Neural cell (in vitro differentiated cells): ENCODE measurements at regions not wholly inside any gene's neighbourhood (a gene's known extent, or its start where the extent isn't known, plus 50 kb on each side); places are given as distances from the start of the nearest gene placed in this dataset.

Source experiments
- H2AFZ ChIP-seq: fragments of 200-600, 300-800 bp; sonication (generic), shearing (Covaris generic); 2 replicates; pipeline ENCODE4 v1.6.0; 2014; ENCODE audit warnings: low read depth, mild to moderate bottlenecking, antibody characterized with exemption, low read length, moderate library complexity
- H3F3A ChIP-seq: fragments of 200-600 bp; shearing (Covaris generic); 2 replicates; pipeline ENCODE4 v1.6.1; 2016; ENCODE audit warnings: mild to moderate bottlenecking, moderate library complexity, mixed read lengths, antibody characterized with exemption, low read length; ENCODE audit not compliant: insufficient read depth, poor library complexity, severe bottlenecking
- H3K27ac ChIP-seq: fragments of 200-600, 300-800 bp; sonication (generic), shearing (Covaris generic); 2 replicates; pipeline ENCODE4 v1.5.1; 2014; ENCODE audit warnings: mild to moderate bottlenecking, low read length, moderate library complexity
- H3K27me3 ChIP-seq: fragments of 300-800, 200-600 bp; sonication (generic), shearing (Covaris generic); 2 replicates; pipeline ENCODE4 v1.6.0; 2014; ENCODE audit warnings: mild to moderate bottlenecking, low read depth, low read length, moderate library complexity; ENCODE audit not compliant: insufficient read depth
- H3K36me3 ChIP-seq: fragments of 300-800, 200-600 bp; sonication (generic), shearing (Covaris generic); 2 replicates; pipeline ENCODE4 v1.5.1; 2014; ENCODE audit warnings: mild to moderate bottlenecking, antibody characterized with exemption, low read length, moderate library complexity; ENCODE audit not compliant: insufficient read depth
- H3K4me2 ChIP-seq: fragments of 300-800, 200-600 bp; sonication (generic), shearing (Covaris generic); 2 replicates; pipeline ENCODE4 v1.6.0; 2014; ENCODE audit warnings: mild to moderate bottlenecking, low read length
- H3K4me3 ChIP-seq: fragments of 300-800, 200-600 bp; sonication (generic), shearing (Covaris generic); 2 replicates; pipeline ENCODE4 v1.5.1; 2014; ENCODE audit warnings: mild to moderate bottlenecking, low read length, moderate library complexity
- H3K79me2 ChIP-seq: fragments of 200-600 bp; shearing (Covaris generic); replicated peaks from 2 replicates; pipeline ENCODE4 v1.6.0; 2014; ENCODE audit warnings: mild to moderate bottlenecking, low read length, moderate library complexity; ENCODE audit not compliant: insufficient read depth
- H3K9ac ChIP-seq: fragments of 300-800, 200-600 bp; sonication (generic), shearing (Covaris generic); 2 replicates; pipeline ENCODE4 v1.6.1; 2016; ENCODE audit warnings: mild to moderate bottlenecking, low read length, mixed read lengths
- H3K9me2 ChIP-seq: fragments of 200-600 bp; shearing (Covaris generic); 2 replicates; pipeline ENCODE4 v1.6.1; 2016; ENCODE audit warnings: mild to moderate bottlenecking, low read length, mixed read lengths; ENCODE audit not compliant: insufficient read depth
- H3K9me3 ChIP-seq: fragments of 200-600, 300-800 bp; sonication (generic), shearing (Covaris generic); 2 replicates; pipeline ENCODE4 v1.6.1; 2016; ENCODE audit warnings: mild to moderate bottlenecking, mixed run types, low read length, moderate library complexity, mixed read lengths
- H4K20me1 ChIP-seq: fragments of 200-600 bp; shearing (Covaris generic); 2 replicates; pipeline ENCODE4 v1.6.1; 2016; ENCODE audit warnings: mild to moderate bottlenecking, mixed run types; ENCODE audit not compliant: insufficient read depth
- CTCF ChIP-seq: fragments of 450-650 bp; IDR thresholded peaks from 2 replicates; pipeline ENCODE4 v1.5.1; 2014; ENCODE audit warnings: antibody characterized with exemption, mild to moderate bottlenecking, moderate library complexity; ENCODE audit not compliant: poor library complexity, severe bottlenecking
- EP300 ChIP-seq: fragments of 450-650 bp; conservative IDR thresholded peaks from 2 replicates; pipeline ENCODE4 v1.6.1; 2014; ENCODE audit warnings: antibody characterized with exemption, mild to moderate bottlenecking, moderate library complexity; ENCODE audit not compliant: poor library complexity, severe bottlenecking
- EZH2 ChIP-seq: fragments of 200-600, 300-800 bp; shearing (Covaris generic), sonication (generic); IDR thresholded peaks from 2 replicates; pipeline ENCODE4 v1.6.1; 2014; ENCODE audit warnings: antibody characterized with exemption, low read length, borderline replicate concordance, mild to moderate bottlenecking; ENCODE audit not compliant: insufficient read depth, poor library complexity, severe bottlenecking
- MXI1 ChIP-seq: fragments of 450-650 bp; conservative IDR thresholded peaks from 2 replicates; pipeline ENCODE4 v1.6.1; 2014; ENCODE audit warnings: antibody characterized with exemption, mild to moderate bottlenecking; ENCODE audit not compliant: poor library complexity, severe bottlenecking
- POLR2AphosphoS5 ChIP-seq: IDR thresholded peaks from 2 replicates; pipeline ENCODE4 v1.6.1; 2012
- RAD21 ChIP-seq: fragments of 450-650 bp; conservative IDR thresholded peaks from 2 replicates; pipeline ENCODE4 v1.6.1; 2014; ENCODE audit warnings: antibody characterized with exemption, mild to moderate bottlenecking, moderate library complexity
- REST ChIP-seq: IDR thresholded peaks from 2 replicates; pipeline ENCODE4 v1.6.1; 2012; ENCODE audit warnings: borderline replicate concordance
- SMC3 ChIP-seq: fragments of 450-650 bp; conservative IDR thresholded peaks from 2 replicates; pipeline ENCODE4 v1.6.1; 2014; ENCODE audit warnings: antibody characterized with exemption, mild to moderate bottlenecking, moderate library complexity; ENCODE audit not compliant: poor library complexity
- TAF1 ChIP-seq: IDR thresholded peaks from 2 replicates; pipeline ENCODE4 v1.6.1; 2012; ENCODE audit warnings: low read depth

- H3K4me2 ChIP-seq = no peak overlapping the region
- H3K9me2 ChIP-seq = no peaks in the 10 kb centered on the region
- H3K27me3 ChIP-seq = no peaks in the 10 kb centered on the region
- no peak overlapping the region for H3K4me3 ChIP-seq
- H3K9me3 ChIP-seq = no peaks in the 10 kb centered on the region
- H3K27ac ChIP-seq = no peak overlapping the region
- TF ChIP-seq CTCF = no peak
- no peaks in the 10 kb centered on the region for H3K79me2 ChIP-seq
- no peaks in the 10 kb centered on the region for H3F3A ChIP-seq
- H3K36me3 ChIP-seq = no peaks in the 10 kb centered on the region
- no peak overlapping the region for H3K9ac ChIP-seq
- no peak overlapping the region for H2AFZ ChIP-seq
- H4K20me1 ChIP-seq = no peaks in the 10 kb centered on the region
Measured at GRCh38 chr10:112004075-112004474, 179.5 kb downstream of the GPAM start.

- Histone ChIP-seq H3K9ac (no peak overlapping the region), H3K4me3 (no peak overlapping the region), H3K27ac (no peak overlapping the region), H3K4me2 (no peak overlapping the region), H3K27me3 (no peaks in the 10 kb centered on the region), H3K36me3 (no peaks in the 10 kb centered on the region), H2AFZ (no peak overlapping the region), H3K79me2 (no peaks in the 10 kb centered on the region), H3K9me2 (no peaks in the 10 kb centered on the region), H3K9me3 (no peaks in the 10 kb centered on the region), H4K20me1 (no peaks in the 10 kb centered on the region), H3F3A (no peaks in the 10 kb centered on the region)
- TF ChIP-seq EZH2 = no peak
- peak; percentile 19 for TF ChIP-seq REST
Measured at GRCh38 chr10:112005044-112005443, 178.5 kb downstream of the GPAM start.

GRCh38 chr10:112006407-112006806 is 177.2 kb downstream of the GPAM start:
- TF ChIP-seq CTCF = no peak
- TF ChIP-seq MXI1 = no peak
- TF ChIP-seq REST = no peak
- no peak for TF ChIP-seq EP300
- no peak for TF ChIP-seq RAD21
- no peak for TF ChIP-seq EZH2
- no peak for TF ChIP-seq TAF1
- TF ChIP-seq SMC3 = no peak
- TF ChIP-seq POLR2AphosphoS5 = no peak
- Histone ChIP-seq H3K4me2 (no peak overlapping the region), H3K9ac (no peak overlapping the region), H3K79me2 (no peaks in the 10 kb centered on the region), H3K36me3 (no peaks in the 10 kb centered on the region), H3F3A (no peaks in the 10 kb centered on the region), H4K20me1 (no peaks in the 10 kb centered on the region), H3K9me3 (no peaks in the 10 kb centered on the region), H2AFZ (no peak overlapping the region), H3K27me3 (no peaks in the 10 kb centered on the region), H3K9me2 (no peaks in the 10 kb centered on the region), H3K4me3 (no peak overlapping the region), H3K27ac (no peak overlapping the region)
